ENCODE measurements at regions not wholly inside any gene's neighbourhood (a gene's known extent, or its start where the extent isn't known, plus 50 kb on each side); places are given as distances from the start of the nearest gene placed in this dataset.

DNA sequence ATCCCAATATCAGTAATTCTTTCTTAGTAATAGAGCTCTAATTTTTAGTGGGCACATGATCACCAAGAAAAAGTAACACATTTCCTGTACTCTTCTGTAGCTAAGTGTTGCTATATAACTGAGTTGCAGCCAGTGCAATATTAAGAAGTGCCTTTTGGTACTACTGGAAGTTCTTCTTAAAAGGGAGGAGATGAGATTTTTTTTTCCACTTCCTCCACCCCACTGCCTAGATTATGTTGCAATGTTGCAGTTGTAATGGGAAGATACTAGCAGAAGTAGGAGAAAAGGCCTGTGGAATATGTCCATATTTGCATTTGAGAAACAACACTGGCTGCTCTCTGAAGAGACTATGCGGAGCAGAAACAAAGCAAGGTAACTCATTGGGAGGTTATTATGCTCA, 280.6 kb upstream of the ANO5 start:
- Histone ChIP-seq H3K4me3 (ENCODE audit: low read depth, low read length) (no peak overlapping the region), H3K27me3 (ENCODE audit: control insufficient read depth, insufficient read depth, low read length) (no peaks in the 10 kb centered on the region), H3K36me3 (ENCODE audit: control insufficient read depth, insufficient read depth, low read length) (no peaks in the 10 kb centered on the region)
- DNase-seq (ENCODE audit: low read depth) = no peak
- no peak for FAIRE-seq
- TF ChIP-seq, protein P1, sequence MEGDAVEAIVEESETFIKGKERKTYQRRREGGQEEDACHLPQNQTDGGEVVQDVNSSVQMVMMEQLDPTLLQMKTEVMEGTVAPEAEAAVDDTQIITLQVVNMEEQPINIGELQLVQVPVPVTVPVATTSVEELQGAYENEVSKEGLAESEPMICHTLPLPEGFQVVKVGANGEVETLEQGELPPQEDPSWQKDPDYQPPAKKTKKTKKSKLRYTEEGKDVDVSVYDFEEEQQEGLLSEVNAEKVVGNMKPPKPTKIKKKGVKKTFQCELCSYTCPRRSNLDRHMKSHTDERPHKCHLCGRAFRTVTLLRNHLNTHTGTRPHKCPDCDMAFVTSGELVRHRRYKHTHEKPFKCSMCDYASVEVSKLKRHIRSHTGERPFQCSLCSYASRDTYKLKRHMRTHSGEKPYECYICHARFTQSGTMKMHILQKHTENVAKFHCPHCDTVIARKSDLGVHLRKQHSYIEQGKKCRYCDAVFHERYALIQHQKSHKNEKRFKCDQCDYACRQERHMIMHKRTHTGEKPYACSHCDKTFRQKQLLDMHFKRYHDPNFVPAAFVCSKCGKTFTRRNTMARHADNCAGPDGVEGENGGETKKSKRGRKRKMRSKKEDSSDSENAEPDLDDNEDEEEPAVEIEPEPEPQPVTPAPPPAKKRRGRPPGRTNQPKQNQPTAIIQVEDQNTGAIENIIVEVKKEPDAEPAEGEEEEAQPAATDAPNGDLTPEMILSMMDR (IDR thresholded peaks at IDR 0.05; ENCODE audit: insufficient read depth, low read length, severe bottlenecking) = no peak

- FAIRE-seq (no peak), DNase-seq (ENCODE audit: low read depth) (no peak)
- Histone ChIP-seq H3K36me3 (ENCODE audit: control insufficient read depth, insufficient read depth, low read length) (no peaks in the 10 kb centered on the region), H3K4me3 (ENCODE audit: low read depth, low read length) (no peak overlapping the region), H3K27me3 (ENCODE audit: control insufficient read depth, insufficient read depth, low read length) (no peaks in the 10 kb centered on the region)
- TF ChIP-seq, protein P1 (IDR thresholded peaks at IDR 0.05; ENCODE audit: insufficient read depth, low read length, severe bottlenecking) = no peak
Measured at GRCh38 chr11:21921151-21921550, 271.7 kb upstream of the ANO5 start.

DNA sequence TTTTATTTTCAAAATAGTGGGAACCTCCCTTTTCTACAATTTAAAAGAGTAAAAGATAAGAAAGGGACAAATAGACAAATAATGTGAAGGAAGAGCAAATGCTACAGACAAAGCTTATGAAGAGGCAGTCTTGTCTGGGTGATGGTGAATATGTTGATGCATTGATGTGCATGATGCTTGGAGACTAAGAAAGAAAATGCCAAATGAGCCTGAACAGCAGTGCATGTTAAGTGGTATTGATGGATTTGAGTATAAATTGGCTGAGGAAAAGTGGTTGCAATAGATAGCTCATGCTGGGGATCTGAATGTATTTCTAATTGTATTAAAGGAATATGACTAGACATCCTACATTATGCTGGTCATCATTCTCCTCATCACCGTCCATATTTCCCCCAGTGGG, 268.6 kb upstream of the ANO5 start:
- FAIRE-seq (no peak), DNase-seq (ENCODE audit: low read depth) (no peak)
- TF ChIP-seq, protein P1 (IDR thresholded peaks at IDR 0.05; ENCODE audit: insufficient read depth, low read length, severe bottlenecking) = no peak
- Histone ChIP-seq H3K4me3 (ENCODE audit: low read depth, low read length) (no peak overlapping the region), H3K27me3 (ENCODE audit: control insufficient read depth, insufficient read depth, low read length) (no peaks in the 10 kb centered on the region), H3K36me3 (ENCODE audit: control insufficient read depth, insufficient read depth, low read length) (no peaks in the 10 kb centered on the region)

DNA sequence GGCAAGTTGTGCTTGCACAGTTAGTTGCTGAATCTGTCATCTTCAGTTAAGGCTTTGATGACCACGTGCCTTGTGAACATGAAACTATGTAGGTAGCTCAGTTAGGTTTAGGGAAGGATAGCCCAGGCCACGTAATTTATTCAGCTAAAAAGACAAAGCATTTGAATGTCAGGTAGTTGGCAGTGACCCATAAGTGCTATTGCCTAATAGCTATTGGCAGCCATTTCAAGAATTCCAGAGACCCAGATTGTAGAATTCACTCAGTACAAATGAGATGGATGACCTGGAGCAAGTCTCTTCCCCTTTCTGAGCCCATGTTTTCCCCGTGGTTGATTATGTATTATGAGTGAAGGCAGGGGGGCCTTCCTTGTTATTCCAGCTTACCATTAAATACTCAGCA, 265.3 kb upstream of the ANO5 start:
- no peak for FAIRE-seq
- Histone ChIP-seq H3K36me3 (ENCODE audit: control insufficient read depth, insufficient read depth, low read length) (no peaks in the 10 kb centered on the region), H3K4me3 (ENCODE audit: low read depth, low read length) (no peak overlapping the region), H3K27me3 (ENCODE audit: control insufficient read depth, insufficient read depth, low read length) (no peaks in the 10 kb centered on the region)
- DNase-seq (ENCODE audit: low read depth) = no peak
- TF ChIP-seq, protein P1 (IDR thresholded peaks at IDR 0.05; ENCODE audit: insufficient read depth, low read length, severe bottlenecking) = no peak

GRCh38 chr11:21928847-21929246, 264.0 kb upstream of the ANO5 start:
- H3K27me3 ChIP-seq (ENCODE audit: control insufficient read depth, insufficient read depth, low read length) = no peaks in the 10 kb centered on the region
- DNase-seq (ENCODE audit: low read depth) = no peak
- no peak overlapping the region for H3K4me3 ChIP-seq (ENCODE audit: low read depth, low read length)
- H3K36me3 ChIP-seq (ENCODE audit: control insufficient read depth, insufficient read depth, low read length) = no peaks in the 10 kb centered on the region
- no peak for FAIRE-seq
- TF ChIP-seq, protein P1 (IDR thresholded peaks at IDR 0.05; ENCODE audit: insufficient read depth, low read length, severe bottlenecking) = no peak

GRCh38 chr11:21930408-21930807, 262.5 kb upstream of the ANO5 start:
- Histone ChIP-seq H3K27me3 (ENCODE audit: control insufficient read depth, insufficient read depth, low read length) (no peaks in the 10 kb centered on the region), H3K4me3 (ENCODE audit: low read depth, low read length) (no peak overlapping the region), H3K36me3 (ENCODE audit: control insufficient read depth, insufficient read depth, low read length) (no peaks in the 10 kb centered on the region)
- TF ChIP-seq, protein P1 (IDR thresholded peaks at IDR 0.05; ENCODE audit: insufficient read depth, low read length, severe bottlenecking) = no peak
- no peak for FAIRE-seq
- DNase-seq (ENCODE audit: low read depth) = no peak
